HEK293 (cell line): ENCODE measurements at regions not wholly inside any gene's neighbourhood (a gene's known extent, or its start where the extent isn't known, plus 50 kb on each side); places are given as distances from the start of the nearest gene placed in this dataset.

Experiments used
- CTCF ChIA-PET: fragments of 350-600 bp; formaldehyde crosslinking; extraction: SDS; loops from one replicate; lab custom pipeline; 2021; ENCODE audit warnings: antibody characterized with exemption; lab: Yijun Ruan, JAX
- POLR2A ChIA-PET: fragments of 300-600 bp; formaldehyde crosslinking; extraction: SDS; loops from one replicate; lab custom pipeline; 2020; ENCODE audit warnings: antibody characterized with exemption, inconsistent platforms; lab: Yijun Ruan, JAX
- H3K27ac ChIP-seq: fragments of 200-500 bp; sonication (Bioruptor generic); 2 replicates; pipeline ENCODE4 v1.5.1; 2014; ENCODE audit warnings: low read depth, low read length, control low read depth, inconsistent platforms; ENCODE audit errors: extremely low read depth
- H3K36me3 ChIP-seq, 2 experiments: fragments of 200-500 bp in 1 of 2; sonication (Bioruptor generic) in 1 of 2; 1 replicate in 1 of 2; 2 replicates in 1 of 2; pipeline ENCODE4 v1.5.1; 2014 to 2017; ENCODE audit warnings: inconsistent platforms in 2 of 2, low read length in 2 of 2; ENCODE audit not compliant: control insufficient read depth in 2 of 2, insufficient read depth in 1 of 2
- H3K4me1 ChIP-seq: fragments of 200-500 bp; sonication (Bioruptor generic); 2 replicates; pipeline ENCODE4 v1.5.1; 2014; ENCODE audit warnings: mild to moderate bottlenecking, low read length, inconsistent platforms; ENCODE audit not compliant: control insufficient read depth, insufficient read depth
- H3K4me3 ChIP-seq: 2 replicates; pipeline ENCODE4 v1.5.1; 2011; ENCODE audit warnings: low read depth, mild to moderate bottlenecking, control low read depth, low read length, moderate library complexity
- H3K9me3 ChIP-seq: fragments of 200-500 bp; sonication (Bioruptor generic); 2 replicates; pipeline ENCODE4 v1.5.1; 2014; ENCODE audit warnings: low read depth, low read length, inconsistent platforms; ENCODE audit not compliant: control insufficient read depth, insufficient read depth
- TRIM28 ChIP-seq: IDR thresholded peaks from 2 replicates; pipeline ENCODE4 v1.6.1; 2011; ENCODE audit warnings: low read length, control low read depth, borderline replicate concordance
- ZBTB8A ChIP-seq: fragments of 450-650 bp; formaldehyde crosslinking; IDR thresholded peaks from 2 replicates; pipeline ENCODE4 v1.5.1; 2016; ENCODE audit warnings: missing biosample characterization, missing genetic modification characterization
- ZFHX2 ChIP-seq: fragments of 450-650 bp; formaldehyde crosslinking; conservative IDR thresholded peaks from 2 replicates; pipeline ENCODE4 v1.5.1; 2016; ENCODE audit warnings: missing biosample characterization, missing genetic modification characterization
- ZFP3 ChIP-seq: fragments of 450-650 bp; formaldehyde crosslinking; IDR thresholded peaks from 2 replicates; pipeline ENCODE4 v1.5.1; 2016; ENCODE audit warnings: low read depth, missing biosample characterization, missing genetic modification characterization
- ZNF335 ChIP-seq: fragments of 450-650 bp; formaldehyde crosslinking; conservative IDR thresholded peaks from 2 replicates; pipeline ENCODE4 v1.5.1; 2016; ENCODE audit warnings: missing biosample characterization, missing genetic modification characterization
- ZNF350 ChIP-seq: fragments of 450-650 bp; formaldehyde crosslinking; IDR thresholded peaks from 2 replicates; pipeline ENCODE4 v1.5.0; 2017; ENCODE audit warnings: missing biosample characterization, mild to moderate bottlenecking, missing genetic modification characterization
- ZNF354C ChIP-seq: fragments of 450-650 bp; formaldehyde crosslinking; IDR thresholded peaks from 2 replicates; pipeline ENCODE4 v1.5.1; 2016; ENCODE audit warnings: missing biosample characterization, missing genetic modification characterization, low read depth, borderline replicate concordance
- ZNF585B ChIP-seq: fragments of 450-650 bp; formaldehyde crosslinking; IDR thresholded peaks from 2 replicates; pipeline ENCODE4 v1.5.1; 2016; ENCODE audit warnings: missing biosample characterization, missing genetic modification characterization
- ZNF610 ChIP-seq: fragments of 450-650 bp; formaldehyde crosslinking; IDR thresholded peaks from 2 replicates; pipeline ENCODE4 v1.5.1; 2016; ENCODE audit warnings: missing biosample characterization, missing genetic modification characterization, borderline replicate concordance
- ZNF654 ChIP-seq: fragments of 450-650 bp; formaldehyde crosslinking; IDR thresholded peaks from 2 replicates; pipeline ENCODE4 v1.5.1; 2016; ENCODE audit warnings: low read depth, missing biosample characterization, missing genetic modification characterization
- ZNF664 ChIP-seq: fragments of 450-650 bp; formaldehyde crosslinking; IDR thresholded peaks from 2 replicates; pipeline ENCODE4 v1.5.1; 2016; ENCODE audit warnings: missing biosample characterization, missing genetic modification characterization
- ZNF707 ChIP-seq: fragments of 450-650 bp; formaldehyde crosslinking; IDR thresholded peaks from 2 replicates; pipeline ENCODE4 v1.5.1; 2016; ENCODE audit warnings: missing biosample characterization, missing genetic modification characterization
- ZNF837 ChIP-seq: fragments of 450-650 bp; formaldehyde crosslinking; IDR thresholded peaks from 2 replicates; pipeline ENCODE4 v1.5.1; 2016; ENCODE audit warnings: missing biosample characterization, missing genetic modification characterization
- ZSCAN30 ChIP-seq: fragments of 450-650 bp; IDR thresholded peaks from 2 replicates; pipeline ENCODE4 v1.5.1; 2018; ENCODE audit warnings: missing biosample characterization, mild to moderate bottlenecking, missing genetic modification characterization, moderate library complexity
- TF ChIP-seq, protein P1 (sequence below): fragments of 450-650 bp; formaldehyde crosslinking; IDR thresholded peaks from 2 replicates; pipeline ENCODE4 v1.5.1; 2016; ENCODE audit warnings: missing biosample characterization, missing genetic modification characterization
- TF ChIP-seq, protein P2 (sequence below): fragments of 450-650 bp; formaldehyde crosslinking; IDR thresholded peaks from 2 replicates; pipeline ENCODE4 v1.5.1; 2017; ENCODE audit warnings: missing biosample characterization, missing genetic modification characterization
- TF ChIP-seq, protein P3 (sequence below): fragments of 450-650 bp; formaldehyde crosslinking; IDR thresholded peaks from 2 replicates; pipeline ENCODE4 v1.5.0; 2017; ENCODE audit warnings: missing biosample characterization, missing genetic modification characterization, borderline replicate concordance
- TF ChIP-seq, protein P4 (sequence below): fragments of 450-650 bp; formaldehyde crosslinking; IDR thresholded peaks from 2 replicates; pipeline ENCODE4; 2016; ENCODE audit warnings: missing biosample characterization, missing genetic modification characterization
- TF ChIP-seq, protein P5 (sequence below): fragments of 450-650 bp; formaldehyde crosslinking; IDR thresholded peaks from 2 replicates; pipeline ENCODE4 v1.5.1; 2016; ENCODE audit warnings: missing biosample characterization, missing genetic modification characterization
- TF ChIP-seq, protein P6 (sequence below): fragments of 450-650 bp; formaldehyde crosslinking; IDR thresholded peaks from 2 replicates; pipeline ENCODE4 v1.5.1; 2016; ENCODE audit warnings: missing biosample characterization, missing genetic modification characterization

DNA sequence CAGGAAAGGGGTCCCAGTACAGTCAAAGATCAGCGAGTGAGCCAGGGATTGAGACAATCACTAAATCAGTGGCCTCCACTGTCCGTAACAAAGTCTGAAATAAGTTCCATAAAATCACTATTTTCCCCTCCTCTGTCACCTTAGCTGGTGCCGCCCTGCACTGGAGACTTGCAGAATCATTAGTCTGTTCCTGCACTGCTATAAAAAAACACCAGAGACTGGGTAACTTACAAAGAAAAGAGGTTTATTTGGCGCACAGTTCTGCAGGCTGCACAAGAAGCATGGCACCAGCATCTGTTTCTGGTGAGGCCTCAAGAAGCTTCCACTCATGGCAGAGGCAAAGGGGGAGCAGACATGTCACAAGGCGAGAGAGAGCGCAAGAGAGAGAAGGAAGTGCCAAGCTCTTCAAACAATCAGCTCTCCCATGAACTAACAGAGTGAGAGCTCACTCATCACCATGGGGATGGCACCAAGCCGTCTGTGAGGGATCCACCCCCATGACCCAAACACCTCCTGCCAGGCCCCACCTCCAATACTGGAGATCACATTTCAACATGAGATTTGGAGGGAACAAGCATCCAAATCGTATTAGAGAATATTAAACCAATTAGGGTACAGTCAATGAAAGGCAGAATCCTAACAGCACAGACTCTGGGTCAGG lies 129.8 kb upstream of the TIAM1 start:
- no peaks in the 10 kb centered on the region for H3K9me3 ChIP-seq
- H3K4me3 ChIP-seq = no peak overlapping the region
- no peaks in the 10 kb centered on the region for H3K4me1 ChIP-seq
- CTCF ChIA-PET = interaction anchor here (0.7 to 1.0 kb wide), 3 partner anchors 63 to 150 kb away, joined by 3 to 4 read pairs (median 3); no protein-coding TSS in a partner anchor
- TF ChIP-seq TRIM28 = peak; percentile 68; the same call in 1 of the 2 replicates
- TF ChIP-seq, protein P1, sequence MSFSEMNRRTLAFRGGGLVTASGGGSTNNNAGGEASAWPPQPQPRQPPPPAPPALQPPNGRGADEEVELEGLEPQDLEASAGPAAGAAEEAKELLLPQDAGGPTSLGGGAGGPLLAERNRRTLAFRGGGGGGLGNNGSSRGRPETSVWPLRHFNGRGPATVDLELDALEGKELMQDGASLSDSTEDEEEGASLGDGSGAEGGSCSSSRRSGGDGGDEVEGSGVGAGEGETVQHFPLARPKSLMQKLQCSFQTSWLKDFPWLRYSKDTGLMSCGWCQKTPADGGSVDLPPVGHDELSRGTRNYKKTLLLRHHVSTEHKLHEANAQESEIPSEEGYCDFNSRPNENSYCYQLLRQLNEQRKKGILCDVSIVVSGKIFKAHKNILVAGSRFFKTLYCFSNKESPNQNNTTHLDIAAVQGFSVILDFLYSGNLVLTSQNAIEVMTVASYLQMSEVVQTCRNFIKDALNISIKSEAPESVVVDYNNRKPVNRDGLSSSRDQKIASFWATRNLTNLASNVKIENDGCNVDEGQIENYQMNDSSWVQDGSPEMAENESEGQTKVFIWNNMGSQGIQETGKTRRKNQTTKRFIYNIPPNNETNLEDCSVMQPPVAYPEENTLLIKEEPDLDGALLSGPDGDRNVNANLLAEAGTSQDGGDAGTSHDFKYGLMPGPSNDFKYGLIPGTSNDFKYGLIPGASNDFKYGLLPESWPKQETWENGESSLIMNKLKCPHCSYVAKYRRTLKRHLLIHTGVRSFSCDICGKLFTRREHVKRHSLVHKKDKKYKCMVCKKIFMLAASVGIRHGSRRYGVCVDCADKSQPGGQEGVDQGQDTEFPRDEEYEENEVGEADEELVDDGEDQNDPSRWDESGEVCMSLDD (tag by site-specific recombination) = no peak
- TF ChIP-seq, all 188 proteins: peak for 1
- POLR2A ChIA-PET = no interaction called here
- Histone ChIP-seq H3K36me3 (no peaks in the 10 kb centered on the region), H3K27ac (no peak overlapping the region)

DNA sequence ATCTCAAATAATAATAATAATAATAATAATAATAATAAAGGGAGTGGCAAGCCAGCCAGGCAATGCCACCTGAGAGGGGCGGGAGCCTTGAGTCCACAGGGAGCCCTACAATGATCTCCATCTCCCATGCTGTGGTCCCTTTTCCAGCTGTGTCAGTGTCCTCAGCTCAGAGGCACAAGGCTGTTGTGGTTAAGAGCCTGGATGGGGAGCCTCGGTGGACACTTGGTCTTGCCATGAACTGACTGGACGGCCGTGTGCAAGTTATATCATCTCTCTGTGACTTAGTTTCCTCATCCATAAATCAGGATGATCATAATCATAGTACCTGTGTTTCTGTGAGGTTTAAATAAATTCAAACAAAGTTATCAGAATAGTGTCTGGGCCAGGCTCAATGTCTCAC lies 127.8 kb upstream of the TIAM1 start:
- POLR2A ChIA-PET = interaction anchor here (0.5 kb wide), 1 partner anchor 1300 kb away, joined by 3 read pairs; the partner anchor contains the start of gene PAXBP1
- Histone ChIP-seq H3K4me1 (no peaks in the 10 kb centered on the region), H3K27ac (no peak overlapping the region), H3K9me3 (no peaks in the 10 kb centered on the region), H3K4me3 (no peak overlapping the region), H3K36me3 (no peaks in the 10 kb centered on the region)
- CTCF ChIA-PET = interaction anchor here (1.0 to 1.4 kb wide), 2 partner anchors 12 to 273 kb away, joined by 3 to 4 read pairs; no protein-coding TSS in a partner anchor
- no peak for TF ChIP-seq ZNF610 (tag by site-specific recombination)
- TF ChIP-seq ZNF837 (tag by site-specific recombination) = no peak
- TF ChIP-seq ZNF654 = no peak
- TF ChIP-seq ZNF335 = no peak
- TF ChIP-seq, protein P2, sequence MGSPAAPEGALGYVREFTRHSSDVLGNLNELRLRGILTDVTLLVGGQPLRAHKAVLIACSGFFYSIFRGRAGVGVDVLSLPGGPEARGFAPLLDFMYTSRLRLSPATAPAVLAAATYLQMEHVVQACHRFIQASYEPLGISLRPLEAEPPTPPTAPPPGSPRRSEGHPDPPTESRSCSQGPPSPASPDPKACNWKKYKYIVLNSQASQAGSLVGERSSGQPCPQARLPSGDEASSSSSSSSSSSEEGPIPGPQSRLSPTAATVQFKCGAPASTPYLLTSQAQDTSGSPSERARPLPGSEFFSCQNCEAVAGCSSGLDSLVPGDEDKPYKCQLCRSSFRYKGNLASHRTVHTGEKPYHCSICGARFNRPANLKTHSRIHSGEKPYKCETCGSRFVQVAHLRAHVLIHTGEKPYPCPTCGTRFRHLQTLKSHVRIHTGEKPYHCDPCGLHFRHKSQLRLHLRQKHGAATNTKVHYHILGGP (tag by site-specific recombination) = no peak
- no peak for TF ChIP-seq ZNF664 (tag by site-specific recombination)
- TF ChIP-seq, protein P3, sequence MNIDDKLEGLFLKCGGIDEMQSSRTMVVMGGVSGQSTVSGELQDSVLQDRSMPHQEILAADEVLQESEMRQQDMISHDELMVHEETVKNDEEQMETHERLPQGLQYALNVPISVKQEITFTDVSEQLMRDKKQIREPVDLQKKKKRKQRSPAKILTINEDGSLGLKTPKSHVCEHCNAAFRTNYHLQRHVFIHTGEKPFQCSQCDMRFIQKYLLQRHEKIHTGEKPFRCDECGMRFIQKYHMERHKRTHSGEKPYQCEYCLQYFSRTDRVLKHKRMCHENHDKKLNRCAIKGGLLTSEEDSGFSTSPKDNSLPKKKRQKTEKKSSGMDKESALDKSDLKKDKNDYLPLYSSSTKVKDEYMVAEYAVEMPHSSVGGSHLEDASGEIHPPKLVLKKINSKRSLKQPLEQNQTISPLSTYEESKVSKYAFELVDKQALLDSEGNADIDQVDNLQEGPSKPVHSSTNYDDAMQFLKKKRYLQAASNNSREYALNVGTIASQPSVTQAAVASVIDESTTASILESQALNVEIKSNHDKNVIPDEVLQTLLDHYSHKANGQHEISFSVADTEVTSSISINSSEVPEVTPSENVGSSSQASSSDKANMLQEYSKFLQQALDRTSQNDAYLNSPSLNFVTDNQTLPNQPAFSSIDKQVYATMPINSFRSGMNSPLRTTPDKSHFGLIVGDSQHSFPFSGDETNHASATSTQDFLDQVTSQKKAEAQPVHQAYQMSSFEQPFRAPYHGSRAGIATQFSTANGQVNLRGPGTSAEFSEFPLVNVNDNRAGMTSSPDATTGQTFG (tag by site-specific recombination) = no peak
- TF ChIP-seq ZSCAN30 (tag by site-specific recombination) = no peak
- TF ChIP-seq ZNF350 (tag by site-specific recombination) = no peak
- TF ChIP-seq ZFHX2 (tag by site-specific recombination) = no peak
- TF ChIP-seq, protein P4, sequence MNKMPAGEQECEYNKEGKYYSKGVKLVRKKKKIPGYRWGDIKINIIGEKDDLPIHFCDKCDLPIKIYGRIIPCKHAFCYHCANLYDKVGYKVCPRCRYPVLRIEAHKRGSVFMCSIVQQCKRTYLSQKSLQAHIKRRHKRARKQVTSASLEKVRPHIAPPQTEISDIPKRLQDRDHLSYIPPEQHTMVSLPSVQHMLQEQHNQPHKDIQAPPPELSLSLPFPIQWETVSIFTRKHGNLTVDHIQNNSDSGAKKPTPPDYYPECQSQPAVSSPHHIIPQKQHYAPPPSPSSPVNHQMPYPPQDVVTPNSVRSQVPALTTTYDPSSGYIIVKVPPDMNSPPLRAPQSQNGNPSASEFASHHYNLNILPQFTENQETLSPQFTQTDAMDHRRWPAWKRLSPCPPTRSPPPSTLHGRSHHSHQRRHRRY (tag by site-specific recombination) = no peak
- no peak for TF ChIP-seq ZFP3 (tag by site-specific recombination)
- no peak for TF ChIP-seq ZNF707 (tag by site-specific recombination)
- TF ChIP-seq TRIM28 = no peak
- TF ChIP-seq ZNF354C = no peak
- TF ChIP-seq, protein P5, sequence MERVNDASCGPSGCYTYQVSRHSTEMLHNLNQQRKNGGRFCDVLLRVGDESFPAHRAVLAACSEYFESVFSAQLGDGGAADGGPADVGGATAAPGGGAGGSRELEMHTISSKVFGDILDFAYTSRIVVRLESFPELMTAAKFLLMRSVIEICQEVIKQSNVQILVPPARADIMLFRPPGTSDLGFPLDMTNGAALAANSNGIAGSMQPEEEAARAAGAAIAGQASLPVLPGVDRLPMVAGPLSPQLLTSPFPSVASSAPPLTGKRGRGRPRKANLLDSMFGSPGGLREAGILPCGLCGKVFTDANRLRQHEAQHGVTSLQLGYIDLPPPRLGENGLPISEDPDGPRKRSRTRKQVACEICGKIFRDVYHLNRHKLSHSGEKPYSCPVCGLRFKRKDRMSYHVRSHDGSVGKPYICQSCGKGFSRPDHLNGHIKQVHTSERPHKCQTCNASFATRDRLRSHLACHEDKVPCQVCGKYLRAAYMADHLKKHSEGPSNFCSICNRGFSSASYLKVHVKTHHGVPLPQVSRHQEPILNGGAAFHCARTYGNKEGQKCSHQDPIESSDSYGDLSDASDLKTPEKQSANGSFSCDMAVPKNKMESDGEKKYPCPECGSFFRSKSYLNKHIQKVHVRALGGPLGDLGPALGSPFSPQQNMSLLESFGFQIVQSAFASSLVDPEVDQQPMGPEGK (tag by site-specific recombination) = no peak
- no peak for TF ChIP-seq ZNF585B (tag by site-specific recombination)
- no peak for TF ChIP-seq ZBTB8A
- TF ChIP-seq, protein P6, sequence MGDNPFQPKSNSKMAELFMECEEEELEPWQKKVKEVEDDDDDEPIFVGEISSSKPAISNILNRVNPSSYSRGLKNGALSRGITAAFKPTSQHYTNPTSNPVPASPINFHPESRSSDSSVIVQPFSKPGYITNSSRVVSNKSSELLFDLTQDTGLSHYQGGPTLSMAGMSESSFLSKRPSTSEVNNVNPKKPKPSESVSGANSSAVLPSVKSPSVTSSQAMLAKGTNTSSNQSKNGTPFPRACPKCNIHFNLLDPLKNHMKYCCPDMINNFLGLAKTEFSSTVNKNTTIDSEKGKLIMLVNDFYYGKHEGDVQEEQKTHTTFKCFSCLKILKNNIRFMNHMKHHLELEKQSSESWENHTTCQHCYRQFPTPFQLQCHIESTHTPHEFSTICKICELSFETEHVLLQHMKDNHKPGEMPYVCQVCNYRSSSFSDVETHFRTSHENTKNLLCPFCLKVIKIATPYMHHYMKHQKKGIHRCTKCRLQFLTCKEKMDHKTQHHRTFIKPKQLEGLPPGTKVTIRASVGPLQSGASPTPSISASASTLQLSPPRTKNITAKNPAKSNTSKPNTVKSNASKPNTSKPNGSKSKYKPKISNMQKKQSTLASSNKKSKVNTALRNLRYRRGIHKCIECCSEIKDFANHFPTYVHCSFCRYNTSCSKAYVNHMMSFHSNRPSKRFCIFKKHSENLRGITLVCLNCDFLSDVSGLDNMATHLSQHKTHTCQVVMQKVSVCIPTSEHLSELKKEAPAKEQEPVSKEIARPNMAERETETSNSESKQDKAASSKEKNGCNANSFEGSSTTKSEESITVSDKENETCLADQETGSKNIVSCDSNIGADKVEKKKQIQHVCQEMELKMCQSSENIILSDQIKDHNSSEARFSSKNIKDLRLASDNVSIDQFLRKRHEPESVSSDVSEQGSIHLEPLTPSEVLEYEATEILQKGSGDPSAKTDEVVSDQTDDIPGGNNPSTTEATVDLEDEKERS (tag by site-specific recombination) = no peak
